HUES48 (cell line): ENCODE measurements at regions not wholly inside any gene's neighbourhood (a gene's known extent, or its start where the extent isn't known, plus 50 kb on each side); places are given as distances from the start of the nearest gene placed in this dataset.

ENCODE experiments used
- H3K27ac ChIP-seq: one replicate; pipeline ENCODE4 v1.7.0; 2013; ENCODE audit warnings: low read depth, low read length, inconsistent platforms
- H3K27me3 ChIP-seq: 2 replicates; pipeline ENCODE4 v1.6.1; 2013; ENCODE audit warnings: mild to moderate bottlenecking, low read length; ENCODE audit not compliant: control insufficient read depth, insufficient read depth
- H3K36me3 ChIP-seq: 2 replicates; pipeline ENCODE4 v1.6.1; 2013; ENCODE audit warnings: low read length; ENCODE audit not compliant: control insufficient read depth, insufficient read depth
- H3K4me1 ChIP-seq: 2 replicates; pipeline ENCODE4 v1.6.1; 2013; ENCODE audit warnings: mild to moderate bottlenecking, low read length; ENCODE audit not compliant: control insufficient read depth, insufficient read depth
- H3K4me3 ChIP-seq: 2 replicates; pipeline ENCODE4 v1.5.1; 2013; ENCODE audit warnings: mild to moderate bottlenecking, low read depth, low read length
- H3K9ac ChIP-seq: 2 replicates; pipeline ENCODE4 v1.6.1; 2013; ENCODE audit warnings: mild to moderate bottlenecking, low read depth, low read length, moderate library complexity
- H3K9me3 ChIP-seq: 2 replicates; pipeline ENCODE4 v1.6.1; 2013; ENCODE audit warnings: low read length; ENCODE audit not compliant: control insufficient read depth, insufficient read depth

DNA sequence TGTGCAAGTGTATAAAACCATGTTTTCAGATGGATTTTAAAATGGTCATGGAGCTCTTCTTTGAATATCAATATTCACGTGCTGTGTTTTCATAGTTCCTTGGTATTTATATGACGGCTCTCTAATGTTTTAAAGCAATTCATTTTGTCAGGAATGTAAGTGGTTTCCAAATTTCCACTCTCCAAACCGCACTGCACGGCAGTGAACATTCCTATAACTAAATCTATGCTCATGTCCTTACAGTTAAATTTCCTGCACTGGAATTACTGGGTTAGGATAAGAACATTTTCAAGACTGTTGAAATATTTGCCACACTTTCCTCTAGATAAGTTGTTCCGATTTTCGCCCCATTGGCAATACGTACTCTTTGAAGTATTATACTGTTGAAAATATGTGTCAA is 398.9 kb downstream of the PMP22 start:
- Histone ChIP-seq H3K4me3 (no peak overlapping the region), H3K4me1 (peaks cover 6% of the 10 kb centered on the region; the same call in 1 of the 2 replicates), H3K27me3 (no peaks in the 10 kb centered on the region), H3K9me3 (no peaks in the 10 kb centered on the region), H3K36me3 (no peaks in the 10 kb centered on the region), H3K9ac (no peak overlapping the region), H3K27ac (no peak overlapping the region)

DNA sequence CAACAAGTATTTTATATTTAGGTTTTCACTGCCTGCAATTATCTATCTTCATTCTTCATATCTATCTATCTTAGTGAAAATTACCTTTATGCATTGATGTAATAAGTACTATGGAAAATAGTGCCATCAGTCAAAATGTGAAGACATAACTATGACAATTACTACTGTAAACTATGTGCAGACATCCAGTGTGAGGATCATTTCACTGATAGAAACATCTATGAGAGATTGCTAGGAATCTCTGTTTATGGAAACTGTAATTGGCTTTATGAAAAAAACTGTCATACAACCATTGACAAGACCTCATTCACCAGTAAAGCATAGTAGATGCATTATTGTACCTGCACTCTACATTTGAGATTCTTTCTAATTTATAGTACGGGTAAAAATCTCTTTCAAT is 401.0 kb downstream of the PMP22 start:
- Histone ChIP-seq H3K9ac (no peak overlapping the region), H3K27me3 (no peaks in the 10 kb centered on the region), H3K9me3 (no peaks in the 10 kb centered on the region), H3K4me3 (no peak overlapping the region), H3K36me3 (no peaks in the 10 kb centered on the region), H3K27ac (no peak overlapping the region), H3K4me1 (peaks cover 6% of the 10 kb centered on the region; the same call in 1 of the 2 replicates)

DNA sequence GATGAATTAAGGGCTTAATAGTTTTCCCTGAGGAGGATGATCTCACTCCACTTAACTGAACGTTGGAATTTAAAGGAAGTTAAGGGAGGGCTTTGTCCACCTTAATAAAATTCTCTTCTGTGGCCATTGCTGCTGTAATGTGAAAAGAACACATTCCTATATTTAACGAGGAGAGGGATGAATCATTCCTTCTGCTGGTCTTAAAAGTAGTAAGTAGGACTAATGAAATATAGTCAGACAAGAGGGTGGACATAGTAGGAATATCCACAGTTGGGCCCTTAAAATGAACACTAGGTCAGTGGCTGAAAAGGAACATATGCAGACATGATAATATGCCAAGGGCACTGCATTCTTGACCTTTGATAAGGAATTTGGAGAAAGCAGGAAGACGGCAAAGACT is 405.6 kb downstream of the PMP22 start:
- no peaks in the 10 kb centered on the region for H3K9me3 ChIP-seq
- peaks cover 10% of the 10 kb centered on the region; the same call in 1 of the 2 replicates for H3K4me1 ChIP-seq
- H3K27me3 ChIP-seq = no peaks in the 10 kb centered on the region
- H3K36me3 ChIP-seq = no peaks in the 10 kb centered on the region
- H3K27ac ChIP-seq = no peak overlapping the region
- H3K9ac ChIP-seq = no peak overlapping the region
- no peak overlapping the region for H3K4me3 ChIP-seq

DNA sequence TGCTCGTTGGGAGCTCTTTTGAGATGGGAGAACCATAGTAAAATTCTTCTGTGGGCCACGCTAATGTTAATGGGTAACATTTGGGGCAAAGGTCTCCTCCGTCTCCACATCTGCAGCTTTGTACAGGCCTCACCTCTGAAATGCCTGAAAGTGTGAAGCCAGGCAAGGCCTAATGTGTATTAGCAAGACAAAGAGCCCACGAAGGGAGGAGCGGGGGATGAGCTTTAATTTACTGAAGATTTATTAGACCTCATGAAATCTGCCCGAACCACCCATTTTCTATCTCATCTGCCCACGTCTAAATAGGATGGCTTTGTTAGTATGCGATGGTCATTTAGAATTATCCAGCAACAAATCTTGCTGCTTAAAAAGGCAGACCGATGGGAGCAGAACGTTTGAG is 408.9 kb downstream of the PMP22 start:
- Histone ChIP-seq H3K27ac (no peak overlapping the region), H3K4me1 (peaks cover 10% of the 10 kb centered on the region; the same call in 1 of the 2 replicates), H3K9me3 (no peaks in the 10 kb centered on the region), H3K36me3 (no peaks in the 10 kb centered on the region), H3K9ac (no peak overlapping the region), H3K27me3 (no peaks in the 10 kb centered on the region), H3K4me3 (no peak overlapping the region)

DNA sequence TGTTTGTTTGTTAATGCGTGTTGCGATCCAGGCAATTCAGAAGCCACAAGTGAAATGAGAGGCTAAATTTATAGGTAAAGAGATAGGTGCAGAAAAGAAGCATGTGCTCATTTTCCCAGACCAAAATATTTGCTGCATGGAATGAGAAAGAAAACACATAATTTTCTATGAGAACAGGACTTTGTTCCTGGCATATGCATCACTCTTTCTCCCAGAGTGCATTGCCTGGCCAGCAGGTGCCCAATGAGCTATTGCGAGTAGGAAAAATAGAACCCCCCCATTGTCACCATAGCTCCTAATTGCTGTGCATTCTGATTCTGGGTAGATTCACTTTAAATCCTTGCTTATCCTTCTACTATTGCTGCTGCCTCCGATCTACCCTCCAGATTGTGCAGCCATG is 410.4 kb downstream of the PMP22 start:
- no peaks in the 10 kb centered on the region for H3K27me3 ChIP-seq
- no peak overlapping the region for H3K9ac ChIP-seq
- H3K4me3 ChIP-seq = no peak overlapping the region
- H3K27ac ChIP-seq = no peak overlapping the region
- H3K4me1 ChIP-seq = peaks cover 10% of the 10 kb centered on the region; the same call in 1 of the 2 replicates
- H3K36me3 ChIP-seq = no peaks in the 10 kb centered on the region
- no peaks in the 10 kb centered on the region for H3K9me3 ChIP-seq

DNA sequence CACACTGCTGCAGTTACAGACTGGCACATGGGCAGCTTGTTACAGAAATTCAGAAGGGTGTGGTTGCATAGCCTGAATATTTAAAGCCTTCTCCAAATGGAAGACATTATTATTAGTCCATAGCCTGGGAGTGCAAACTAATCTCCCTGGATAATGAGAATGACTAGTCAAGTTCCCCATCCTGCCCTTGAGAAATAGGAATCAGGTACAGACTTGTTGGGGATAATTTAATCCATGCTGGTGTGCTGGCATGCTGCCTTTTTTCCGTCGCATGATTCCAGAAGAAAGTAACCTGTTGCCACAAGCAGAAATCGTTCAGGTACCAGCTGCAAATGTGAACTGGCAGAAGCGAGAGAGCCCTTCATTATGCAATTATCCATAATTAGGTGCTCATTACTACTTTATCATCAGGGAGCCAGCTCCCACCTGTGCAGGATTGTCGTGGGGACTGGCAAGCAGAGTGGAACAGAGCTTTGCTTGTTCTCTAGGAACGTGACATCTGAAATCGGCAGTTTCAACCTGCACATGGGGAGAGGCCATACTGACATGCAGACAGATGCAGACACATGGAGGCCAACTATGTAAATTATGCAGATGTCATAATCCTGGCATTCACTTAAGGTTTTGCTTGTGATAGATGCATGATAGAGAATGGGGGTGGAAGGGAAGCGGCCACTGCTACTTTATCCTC is 419.4 kb downstream of the PMP22 start:
- no peak overlapping the region for H3K9ac ChIP-seq
- H3K9me3 ChIP-seq = no peaks in the 10 kb centered on the region
- H3K27me3 ChIP-seq = no peaks in the 10 kb centered on the region
- H3K27ac ChIP-seq = no peak overlapping the region
- H3K36me3 ChIP-seq = no peaks in the 10 kb centered on the region
- H3K4me3 ChIP-seq = no peak overlapping the region
- H3K4me1 ChIP-seq = no peaks in the 10 kb centered on the region

DNA sequence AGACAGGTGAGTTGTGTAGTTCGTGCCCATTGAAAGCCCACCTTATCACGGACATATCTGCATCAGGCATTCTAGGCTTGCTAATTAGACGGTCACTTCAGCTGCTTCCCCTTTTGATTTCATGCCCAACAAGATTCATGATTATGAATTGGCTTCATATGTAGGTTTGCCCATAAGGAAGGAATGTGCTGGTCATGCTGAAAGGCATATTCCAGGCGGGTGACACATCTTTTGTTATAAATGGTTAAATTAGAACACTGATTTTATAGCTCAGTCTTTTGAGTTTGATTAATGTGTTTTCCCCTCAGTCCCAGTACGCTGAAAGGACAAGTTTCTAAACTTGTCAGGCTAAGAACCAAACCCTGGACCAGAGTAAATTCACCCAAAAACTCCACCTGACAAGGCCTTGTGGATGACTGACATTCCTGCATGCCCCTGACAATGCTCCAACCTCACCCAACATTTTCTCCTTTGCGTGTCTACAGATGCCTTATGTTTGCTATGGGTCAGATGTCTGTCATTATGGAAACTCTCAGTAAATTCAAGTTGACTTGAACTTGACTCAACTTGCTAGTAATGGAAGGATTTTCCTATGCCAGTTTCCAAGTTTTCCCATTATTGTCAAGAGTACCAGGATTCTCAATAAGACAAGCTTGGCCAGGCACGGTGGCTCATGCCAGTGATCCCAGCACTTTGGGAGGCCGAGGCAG is 421.9 kb downstream of the PMP22 start:
- no peaks in the 10 kb centered on the region for H3K4me1 ChIP-seq
- H3K27ac ChIP-seq = no peak overlapping the region
- no peak overlapping the region for H3K4me3 ChIP-seq
- H3K9ac ChIP-seq = no peak overlapping the region
- no peaks in the 10 kb centered on the region for H3K27me3 ChIP-seq
- no peaks in the 10 kb centered on the region for H3K36me3 ChIP-seq
- H3K9me3 ChIP-seq = no peaks in the 10 kb centered on the region

DNA sequence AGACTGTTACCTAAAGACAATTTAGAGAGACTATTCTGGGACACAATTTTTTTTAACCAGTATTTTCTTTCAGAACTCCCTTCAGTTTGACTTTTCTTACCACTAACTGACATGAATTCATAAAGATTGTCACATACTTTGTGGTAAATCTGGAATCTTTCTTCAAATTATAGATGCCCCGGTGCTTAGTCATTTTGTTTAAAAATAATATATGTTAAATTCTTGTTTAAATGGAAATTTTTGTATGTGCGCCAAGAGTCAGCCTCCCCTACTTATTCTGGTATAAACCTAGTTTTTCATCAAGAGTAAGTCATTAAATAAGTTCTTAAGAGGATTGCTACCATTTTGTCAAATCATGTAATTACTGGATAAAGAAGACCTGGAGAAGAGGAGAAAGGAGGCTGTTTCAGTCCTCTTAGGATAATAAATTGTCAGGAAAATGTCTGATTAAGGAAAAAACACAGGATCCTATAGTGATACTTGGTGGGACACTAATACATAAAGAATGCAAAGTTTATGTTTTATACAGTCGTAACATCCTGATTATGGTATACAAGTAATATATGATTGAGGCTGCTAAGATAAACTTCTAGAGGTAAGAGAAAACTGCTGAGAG is 424.4 kb downstream of the PMP22 start:
- no peaks in the 10 kb centered on the region for H3K36me3 ChIP-seq
- H3K27me3 ChIP-seq = no peaks in the 10 kb centered on the region
- no peaks in the 10 kb centered on the region for H3K4me1 ChIP-seq
- no peaks in the 10 kb centered on the region for H3K9me3 ChIP-seq
- H3K27ac ChIP-seq = no peak overlapping the region
- no peak overlapping the region for H3K9ac ChIP-seq
- H3K4me3 ChIP-seq = no peak overlapping the region

DNA sequence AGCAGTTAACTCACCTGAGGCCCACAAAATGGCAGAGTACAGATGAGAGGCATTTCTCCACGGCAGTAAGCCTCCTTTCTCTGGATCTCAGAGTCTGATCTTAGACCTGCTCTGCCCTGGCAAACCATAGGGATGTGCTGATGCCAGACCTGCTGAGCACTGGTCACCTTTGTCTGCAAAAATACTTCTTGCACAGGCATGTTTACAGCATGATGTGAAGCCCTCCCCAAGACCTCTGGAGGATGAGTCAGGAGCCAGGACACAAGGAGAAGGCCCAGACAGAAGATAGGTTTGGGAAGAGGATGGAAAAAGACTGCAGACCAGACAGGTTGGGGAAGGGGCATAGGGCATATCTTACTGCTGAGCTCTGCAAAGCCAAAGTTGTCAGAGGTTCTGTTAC is 426.6 kb downstream of the PMP22 start:
- H3K9ac ChIP-seq = no peak overlapping the region
- H3K4me1 ChIP-seq = no peaks in the 10 kb centered on the region
- H3K27ac ChIP-seq = no peak overlapping the region
- H3K4me3 ChIP-seq = no peak overlapping the region
- H3K9me3 ChIP-seq = no peaks in the 10 kb centered on the region
- no peaks in the 10 kb centered on the region for H3K36me3 ChIP-seq
- no peaks in the 10 kb centered on the region for H3K27me3 ChIP-seq

DNA sequence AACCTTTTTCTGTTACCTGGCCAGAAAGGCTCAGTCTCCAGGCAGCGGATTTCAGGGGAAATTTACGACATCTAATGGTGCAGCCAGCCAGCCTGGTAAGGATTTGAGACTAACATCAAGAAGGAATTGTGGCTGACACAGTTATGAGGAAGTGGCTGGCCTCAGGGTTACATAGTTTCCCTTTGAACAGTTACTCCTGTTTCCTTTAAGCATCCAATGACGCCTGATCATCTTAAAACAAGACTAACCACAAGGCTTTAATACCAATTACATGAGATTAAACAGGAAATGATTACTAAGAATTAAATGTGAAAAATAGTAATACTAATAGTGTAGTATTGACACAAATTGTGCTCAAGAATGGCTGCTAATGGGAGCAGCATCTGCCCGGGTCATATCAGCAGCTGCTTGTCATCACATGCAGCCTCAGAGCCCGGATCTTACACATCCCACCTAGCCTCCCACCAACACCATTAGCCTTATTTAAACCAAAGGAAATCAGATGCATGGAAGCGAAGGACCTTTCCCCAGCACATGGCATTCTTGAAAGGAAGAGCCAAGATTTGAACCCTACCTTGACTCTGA is 431.8 kb downstream of the PMP22 start:
- no peaks in the 10 kb centered on the region for H3K9me3 ChIP-seq
- no peak overlapping the region for H3K27ac ChIP-seq

DNA sequence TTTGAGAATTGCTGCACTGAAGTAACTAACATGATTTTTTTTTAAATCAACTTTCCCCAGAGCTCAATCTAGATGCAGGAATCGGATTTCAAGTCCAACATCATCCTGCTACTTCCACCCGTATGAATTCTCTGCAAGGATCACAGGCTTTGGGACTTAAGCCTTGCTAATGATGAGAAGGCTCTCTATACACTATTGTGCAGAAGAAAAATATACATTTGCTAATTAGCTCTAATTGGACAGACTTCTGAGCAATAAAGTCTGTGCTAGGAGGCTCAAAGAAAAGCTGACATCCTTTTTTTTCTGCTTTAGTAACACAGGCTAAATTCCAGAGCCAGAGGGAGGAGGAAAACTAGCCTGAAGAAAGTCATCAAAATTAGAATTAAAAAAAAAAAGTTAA is 433.6 kb downstream of the PMP22 start:
- no peaks in the 10 kb centered on the region for H3K4me1 ChIP-seq
- H3K27ac ChIP-seq = no peak overlapping the region
- no peaks in the 10 kb centered on the region for H3K27me3 ChIP-seq
- no peak overlapping the region for H3K9ac ChIP-seq
- H3K4me3 ChIP-seq = no peak overlapping the region
- H3K9me3 ChIP-seq = no peaks in the 10 kb centered on the region
- no peaks in the 10 kb centered on the region for H3K36me3 ChIP-seq

More for the DNA sequence above, 431.8 kb downstream of the PMP22 start:
- H3K4me1 ChIP-seq = no peaks in the 10 kb centered on the region
- H3K9ac ChIP-seq = no peak overlapping the region
- no peaks in the 10 kb centered on the region for H3K27me3 ChIP-seq
- H3K36me3 ChIP-seq = no peaks in the 10 kb centered on the region
- no peak overlapping the region for H3K4me3 ChIP-seq
